Right ventricle myocardium superior (tissue), 1 donor: ENCODE measurements at regions not wholly inside any gene's neighbourhood (a gene's known extent, or its start where the extent isn't known, plus 50 kb on each side); places are given as distances from the start of the nearest gene placed in this dataset.
A peak's percentile ranks its signal among the peaks of the same experiment; 100 is the strongest.

Experiments
- ATAC-seq: fragments of 200-7000 bp; cut with Tn5 transposase; one replicate; pipeline ENCODE4 v1.9.1; 2020; ENCODE audit warnings: mild to moderate bottlenecking; ENCODE audit not compliant: poor library complexity
- DNase-seq: peaks from one replicate; pipeline ENCODE4 v3.0.0-alpha.2; 2020
- intact Hi-C: fragments of 100-400 bp; cut with DNase I; formaldehyde crosslinking; loops from one replicate; pipeline ENCODE4 v1.11.2; 2022
- donor health status: DM: no; HTN: yes; CAD: no; lungs with severe emphysema.

DNA sequence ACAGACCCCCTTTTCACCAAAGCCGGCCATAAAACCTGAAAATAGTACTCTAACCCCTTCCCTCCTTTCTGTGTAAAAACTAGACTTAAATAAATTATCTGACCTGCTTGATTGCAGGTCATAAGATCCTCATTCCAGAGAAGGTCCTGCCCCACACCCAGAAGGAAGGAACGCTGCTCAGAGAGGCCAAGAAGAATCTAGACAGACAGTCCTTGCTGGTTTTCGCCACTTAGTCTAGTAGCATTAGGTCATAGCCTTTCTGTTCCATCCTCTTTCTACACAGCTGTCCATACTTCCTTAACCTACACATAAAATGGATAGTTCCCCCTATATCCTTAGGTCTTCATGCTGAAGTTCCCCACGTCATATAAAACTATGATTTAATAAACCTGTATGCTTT is 83.7 kb upstream of the IGF1 start:
- no peak for DNase-seq
- intact Hi-C loops = no loop called here
- no peak for ATAC-seq

- no peak for ATAC-seq
- no peak for DNase-seq
- intact Hi-C loops = no loop called here
These were observed 82.6 kb upstream of the IGF1 start for GRCh38 chr12:102562836-102563425.

GRCh38 chr12:102551186-102551585 is 70.8 kb upstream of the IGF1 start:
- DNase-seq (no peak), ATAC-seq (no peak)
- intact Hi-C loops = no loop called here

GRCh38 chr12:102549691-102550090 is 69.3 kb upstream of the IGF1 start:
- intact Hi-C loops = no loop called here
- ATAC-seq (no peak), DNase-seq (no peak)

GRCh38 chr12:102548543-102548942 is 68.2 kb upstream of the IGF1 start:
- DNase-seq (peak; percentile 46), ATAC-seq (no peak)
- intact Hi-C loops = no loop called here

DNA sequence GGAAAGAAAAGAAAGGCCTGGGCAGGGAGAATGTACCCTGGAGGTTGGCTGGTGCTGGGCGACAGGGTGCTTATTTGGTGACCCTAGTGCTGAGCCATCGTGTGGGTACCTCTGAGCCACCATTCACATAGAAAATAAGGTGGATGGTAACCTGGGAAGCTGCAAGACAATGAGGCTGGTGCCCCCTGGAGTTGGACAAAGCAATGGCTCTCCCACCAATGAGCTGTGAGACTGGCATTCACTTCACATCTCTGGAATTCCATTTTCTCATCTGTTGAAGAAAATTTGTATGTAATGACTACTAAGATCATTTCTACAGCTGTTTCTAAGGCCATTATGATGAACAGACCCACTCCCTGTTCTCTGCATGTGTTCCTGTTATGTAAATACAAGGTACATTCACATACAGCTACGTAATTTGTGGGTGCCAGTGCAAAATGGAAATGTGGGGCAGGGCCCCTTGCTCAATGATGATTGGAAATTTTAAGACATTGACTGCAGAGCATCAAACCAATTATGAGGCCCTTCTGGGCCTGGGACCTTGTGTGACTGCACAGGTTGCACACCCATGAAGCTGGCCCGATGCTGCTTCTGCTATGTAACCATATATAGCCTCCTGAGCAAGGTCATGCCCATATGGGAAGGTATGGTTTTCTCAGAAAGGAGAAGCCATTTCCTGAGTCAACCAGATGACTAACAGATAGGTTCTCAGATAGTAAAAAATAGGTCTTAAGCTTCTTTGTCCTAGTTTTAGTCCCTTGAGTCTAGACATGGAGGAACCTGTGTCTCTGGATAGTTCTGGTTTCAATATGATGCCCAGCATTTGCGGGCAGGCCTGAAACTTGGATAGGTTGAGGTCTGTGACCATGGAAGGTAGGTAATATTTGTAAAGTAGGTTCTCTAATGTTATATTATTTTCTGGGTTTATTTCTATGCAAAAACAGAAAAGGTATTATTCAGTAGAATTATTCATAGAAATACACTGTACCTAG is 63.4 kb upstream of the IGF1 start:
- ATAC-seq (no peak), DNase-seq (no peak)
- intact Hi-C loops = no loop called here

- DNase-seq = peak; percentile 42
- ATAC-seq = peak; percentile 43
- intact Hi-C loops = no loop called here
These were observed 62.6 kb upstream of the IGF1 start for GRCh38 chr12:102542816-102543440.

GRCh38 chr12:102540815-102541385 is 60.5 kb upstream of the IGF1 start:
- intact Hi-C loops = no loop called here
- ATAC-seq (no peak), DNase-seq (no peak)

DNA sequence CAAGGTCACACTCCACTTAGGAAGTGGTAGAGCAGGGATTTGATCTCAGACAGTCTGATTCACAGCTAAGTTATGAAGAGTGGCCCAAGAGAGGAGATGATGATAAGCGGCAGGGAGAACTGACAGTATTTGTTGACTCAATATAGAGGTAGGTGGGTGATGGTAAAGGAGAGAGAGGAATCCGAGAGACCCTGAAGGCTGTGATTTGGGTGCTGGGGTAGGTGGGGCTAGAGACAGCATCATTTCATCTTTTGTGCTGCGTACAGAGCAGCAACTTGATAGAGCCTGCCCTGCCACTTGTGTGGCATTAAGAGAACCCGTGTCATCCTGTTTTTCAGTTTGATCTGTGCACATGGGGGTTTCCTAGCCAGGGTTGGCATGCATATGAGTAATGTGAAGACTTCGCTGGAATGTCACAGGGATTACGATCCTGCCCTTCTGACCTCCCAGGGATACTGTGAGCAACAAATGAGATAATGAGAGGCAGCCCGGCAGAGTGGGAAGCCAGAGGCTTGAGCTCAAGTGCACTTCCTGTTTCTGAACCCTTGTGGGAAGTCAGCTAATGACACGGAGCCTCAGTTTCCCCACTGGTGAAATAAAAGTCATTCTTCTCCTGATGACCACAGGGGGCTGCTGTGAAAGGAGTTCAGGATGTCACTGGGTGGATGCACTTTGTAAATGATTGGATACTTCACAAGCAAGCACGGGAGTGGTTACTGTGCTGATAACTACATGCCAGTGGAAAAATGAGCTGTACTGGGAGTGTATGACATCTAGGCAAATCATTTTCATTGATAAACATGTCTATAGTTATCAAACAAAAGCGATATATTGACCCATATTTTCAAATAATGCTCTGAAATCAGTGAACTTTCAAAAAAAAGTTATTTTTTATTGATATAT is 59.5 kb upstream of the IGF1 start:
- no peak for ATAC-seq
- DNase-seq = no peak
- intact Hi-C loops = no loop called here

DNA sequence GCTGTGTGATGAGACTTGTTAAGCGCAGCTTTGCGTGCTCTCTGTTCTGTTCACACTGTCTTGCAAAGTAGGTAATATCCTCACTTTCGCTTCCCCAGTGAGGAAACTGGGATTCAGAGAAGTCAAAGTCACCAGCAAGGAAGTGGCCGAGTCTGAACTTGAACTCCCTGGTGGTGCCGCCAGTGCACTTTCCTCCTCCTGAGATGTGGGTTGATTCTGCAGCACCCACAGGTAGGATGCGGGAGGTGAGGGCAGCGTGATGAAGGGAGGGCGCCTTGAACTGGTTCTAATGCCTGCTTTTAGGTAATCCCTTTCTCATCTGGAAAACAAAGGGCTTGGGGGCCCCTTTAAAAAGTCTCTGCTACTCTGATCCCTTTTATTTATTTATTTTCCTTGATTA is 54.9 kb upstream of the IGF1 start:
- no peak for ATAC-seq
- no peak for DNase-seq
- intact Hi-C loops = no loop called here

- intact Hi-C loops = no loop called here
- DNase-seq (no peak), ATAC-seq (no peak)
These were observed 54.5 kb upstream of the IGF1 start for GRCh38 chr12:102534899-102535298.

DNA sequence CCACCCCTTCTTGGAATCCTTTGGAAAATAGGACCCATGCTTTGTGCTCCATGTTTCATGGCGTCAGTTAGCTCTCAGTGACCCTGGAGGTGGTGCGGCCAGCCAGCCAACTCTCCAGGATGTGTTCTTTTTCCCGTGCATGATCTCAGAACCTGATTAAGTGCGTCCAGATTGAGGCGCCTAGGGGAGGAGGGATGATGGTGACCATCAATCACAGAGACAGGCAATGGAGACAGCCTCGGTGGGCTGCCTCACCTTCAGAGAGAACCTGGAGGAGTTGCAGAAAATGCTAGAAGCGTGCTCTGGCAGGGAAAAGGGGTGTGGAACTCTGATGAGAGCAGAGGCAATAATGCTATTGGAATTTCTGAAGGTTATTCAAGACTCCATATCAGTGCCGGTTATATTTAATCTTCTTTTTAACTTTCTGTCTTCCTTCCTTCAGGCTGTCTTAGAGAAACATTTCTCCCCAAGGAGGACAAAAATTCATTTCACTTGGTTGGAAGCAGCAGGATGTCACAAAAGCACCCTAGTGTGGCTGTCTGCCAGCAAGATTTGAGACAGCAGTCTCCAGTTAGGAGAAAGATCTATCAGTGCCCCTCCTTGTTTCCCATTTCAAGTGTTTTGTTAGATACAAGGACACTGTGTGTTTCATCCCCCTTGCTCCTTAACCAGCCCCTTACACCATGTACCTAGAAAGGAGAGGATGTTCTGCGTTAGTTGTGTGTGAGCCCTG is 53.3 kb upstream of the IGF1 start:
- ATAC-seq (no peak), DNase-seq (no peak)
- intact Hi-C loops = no loop called here
